ENCODE measurements at regions not wholly inside any gene's neighbourhood (a gene's known extent, or its start where the extent isn't known, plus 50 kb on each side); places are given as distances from the start of the nearest gene placed in this dataset.
"Not testable (repeated sequence)": the region's sequence is repeated elsewhere in the genome, so short reads cannot be mapped to it uniquely, and the experiment has no call there.

GRCh38 chr14:87815121-87815520 lies 177.9 kb downstream of the GALC start:
- DNase-seq (ENCODE audit: low spot score): no peak

- no peak for DNase-seq (ENCODE audit: low spot score)
Observed at GRCh38 chr14:87813686-87814085, 179.3 kb downstream of the GALC start.

DNA sequence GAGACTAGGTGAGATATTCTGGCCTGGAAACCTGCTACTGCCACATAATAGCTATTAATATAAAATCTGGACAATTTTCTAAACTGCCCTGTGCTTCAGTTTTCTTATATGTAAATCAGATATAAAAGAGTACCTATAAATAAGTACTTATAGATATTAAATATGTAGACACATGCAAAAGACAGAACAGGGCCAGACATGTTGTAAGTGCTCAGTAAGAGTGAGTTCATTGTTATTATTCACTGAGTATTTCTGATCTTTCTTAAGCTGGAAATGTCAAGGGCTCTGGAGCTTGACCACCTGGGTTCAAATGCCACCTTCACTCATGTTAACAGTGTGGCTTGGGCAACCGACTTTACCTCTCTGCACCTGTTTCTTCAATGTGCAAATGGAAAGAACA lies 179.8 kb downstream of the GALC start:
- no peak for DNase-seq (ENCODE audit: low spot score)

DNA sequence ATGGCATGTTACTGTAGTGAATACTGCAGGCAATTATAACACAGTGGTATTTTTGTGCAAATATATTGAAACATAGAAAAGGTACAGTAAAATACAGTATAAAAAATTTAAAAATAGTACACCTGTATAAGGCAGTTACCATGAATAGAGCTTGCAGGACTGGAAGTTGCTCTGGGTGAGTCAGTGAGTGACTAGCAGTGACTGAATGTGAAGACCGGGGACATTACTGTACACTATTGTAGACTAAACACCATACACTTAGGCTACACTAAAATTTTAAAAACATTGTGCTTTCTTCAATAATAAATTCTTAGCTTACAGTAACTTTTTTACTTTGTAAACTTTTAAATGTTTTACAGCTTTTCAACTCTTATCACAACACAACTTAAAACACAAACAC lies 181.7 kb downstream of the GALC start:
- no peak for DNase-seq (ENCODE audit: low spot score)

GRCh38 chr14:87810711-87811110 lies 182.3 kb downstream of the GALC start:
- no peak for DNase-seq (ENCODE audit: low spot score)

DNA sequence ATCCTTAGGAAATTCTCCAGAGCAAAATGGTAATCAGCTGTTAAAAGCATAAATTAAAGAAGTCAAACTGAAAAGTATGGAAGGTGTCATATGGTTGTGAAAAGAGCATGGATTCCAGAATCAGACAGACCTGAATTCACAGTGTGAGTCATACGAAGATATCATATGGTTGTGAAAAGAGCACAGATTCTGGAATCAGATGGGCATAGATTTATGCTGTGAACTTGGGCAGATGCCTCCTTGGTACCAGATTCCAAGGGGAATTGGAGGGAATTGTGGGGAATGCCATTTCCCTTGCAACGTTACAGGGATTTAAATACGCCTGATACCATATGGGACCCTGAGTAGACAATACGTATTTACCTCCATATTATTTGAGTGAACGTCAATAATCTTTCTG lies 183.7 kb downstream of the GALC start:
- no peak for DNase-seq (ENCODE audit: low spot score)

GRCh38 chr14:87805315-87805723 lies 187.7 kb downstream of the GALC start:
- DNase-seq (ENCODE audit: low spot score): peak; percentile 34

- no peak for DNase-seq (ENCODE audit: low spot score)
Observed at GRCh38 chr14:87800216-87800615, 192.8 kb downstream of the GALC start.

DNA sequence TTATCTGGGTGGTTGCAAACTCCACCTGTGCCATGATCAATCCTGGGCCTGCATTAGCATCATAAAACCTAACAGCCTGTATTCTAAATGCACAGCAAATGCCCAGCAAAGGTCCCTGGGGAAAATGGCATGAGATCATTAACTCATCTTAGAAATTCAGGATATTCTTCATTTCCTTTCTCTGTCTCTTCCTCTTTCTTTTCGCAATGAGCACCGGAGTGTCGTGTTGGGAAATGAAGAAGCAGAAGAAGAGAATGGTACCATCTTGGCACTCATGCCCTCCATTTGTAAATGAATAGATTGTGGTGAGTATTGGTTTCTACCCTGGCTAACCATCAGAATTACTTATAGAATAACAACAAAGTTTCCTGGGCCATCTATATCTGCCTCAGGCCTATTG lies 193.6 kb downstream of the GALC start:
- DNase-seq (ENCODE audit: low spot score): no peak

- no peak for DNase-seq (ENCODE audit: low spot score)
Observed at GRCh38 chr14:87797001-87797400, 196.0 kb downstream of the GALC start.

- DNase-seq (ENCODE audit: low spot score): no peak
Observed at GRCh38 chr14:87794561-87794960, 198.4 kb downstream of the GALC start.

DNA sequence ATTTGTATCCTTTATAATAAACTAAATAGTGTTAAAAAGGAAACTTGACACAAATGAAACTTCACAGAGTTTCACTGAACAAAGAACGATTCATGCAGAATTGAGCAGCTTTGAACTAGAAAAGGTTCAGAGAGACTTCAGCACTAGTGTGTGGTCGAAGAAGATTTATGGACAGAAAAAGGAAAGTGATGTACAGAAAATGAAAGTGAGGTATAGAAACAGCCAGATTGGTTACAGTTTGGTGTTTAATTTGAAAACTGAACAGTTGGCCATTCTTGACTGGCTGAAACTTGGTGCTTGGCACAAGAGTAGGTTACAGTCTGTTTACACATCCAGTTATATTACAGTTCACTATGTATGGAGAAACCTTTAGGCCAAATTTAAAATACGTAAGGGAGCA lies 207.1 kb downstream of the GALC start:
- DNase-seq (ENCODE audit: low spot score): no peak

DNA sequence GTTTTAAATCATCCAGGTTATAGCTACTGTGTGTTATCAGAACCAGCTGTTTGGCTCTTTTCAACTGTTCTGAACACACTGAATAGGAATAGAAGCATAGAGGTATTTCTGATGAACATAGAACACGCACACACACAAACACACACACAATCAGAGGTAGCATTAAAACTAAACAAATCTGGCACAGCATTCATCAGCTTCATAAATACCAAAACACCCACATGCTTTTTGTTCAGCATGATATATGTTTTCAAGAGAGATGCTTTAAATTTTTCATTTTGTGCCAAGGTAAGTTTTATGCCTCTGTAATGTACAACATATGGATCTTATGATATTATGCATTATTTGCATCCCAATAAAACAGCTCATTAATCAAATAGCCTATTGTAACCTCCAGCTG lies 208.6 kb downstream of the GALC start:
- no peak for DNase-seq (ENCODE audit: low spot score)

DNA sequence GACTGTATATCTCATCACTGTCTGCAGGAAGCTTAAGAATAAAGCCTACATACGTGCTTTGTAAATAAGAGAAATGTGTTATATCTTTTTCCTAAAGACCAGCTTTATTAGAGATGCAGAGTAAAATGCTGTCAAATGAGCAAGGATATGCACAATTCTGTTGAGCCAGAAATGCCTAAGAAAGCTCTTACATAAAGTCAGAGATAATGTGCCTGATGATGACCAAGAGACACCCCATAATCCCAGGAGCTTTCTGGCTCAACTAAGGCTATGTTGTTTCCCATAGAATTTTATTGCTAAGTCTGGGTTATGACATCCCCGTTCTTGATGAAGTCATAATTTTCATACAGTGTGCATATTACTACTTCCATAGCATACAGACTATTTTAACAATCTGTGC lies 209.9 kb downstream of the GALC start:
- no peak for DNase-seq (ENCODE audit: low spot score)

DNA sequence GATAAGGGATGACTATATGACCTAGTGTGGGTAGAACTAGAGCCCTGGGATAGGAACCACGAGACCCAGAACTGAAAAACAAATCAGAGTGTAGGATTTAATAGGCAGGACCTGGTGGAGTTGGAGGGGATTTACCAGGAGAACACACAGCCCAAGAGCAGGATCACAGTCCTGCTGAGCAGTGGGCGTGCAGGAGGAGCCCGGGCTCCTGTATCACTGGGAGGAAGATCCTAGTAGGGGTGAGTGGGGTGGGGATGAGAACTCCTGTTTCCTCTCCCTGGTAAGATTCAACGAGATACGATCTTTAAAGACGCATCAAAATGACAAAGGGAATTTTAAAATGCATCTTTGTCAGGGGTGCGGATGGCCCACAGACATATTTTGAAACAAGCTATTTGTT lies 220.1 kb downstream of the GALC start:
- no peak for DNase-seq (ENCODE audit: low spot score)

DNA sequence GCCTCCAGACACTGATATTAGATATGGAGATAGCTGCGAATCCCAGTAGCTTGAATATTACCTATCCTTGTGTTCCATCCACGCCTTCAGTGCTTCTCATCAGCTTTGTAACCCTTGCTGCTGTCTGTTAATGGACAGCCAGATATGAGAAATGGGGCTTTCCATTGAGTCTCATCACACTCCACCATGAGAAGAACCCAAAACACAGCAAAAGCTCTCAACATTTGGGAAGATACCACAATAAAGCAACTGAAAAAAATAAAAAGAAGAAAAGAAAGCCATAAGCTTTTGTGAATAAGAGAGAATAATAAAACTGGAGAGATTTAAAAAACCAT lies 225.4 kb downstream of the GALC start:
- no peak for DNase-seq (ENCODE audit: low spot score)

DNA sequence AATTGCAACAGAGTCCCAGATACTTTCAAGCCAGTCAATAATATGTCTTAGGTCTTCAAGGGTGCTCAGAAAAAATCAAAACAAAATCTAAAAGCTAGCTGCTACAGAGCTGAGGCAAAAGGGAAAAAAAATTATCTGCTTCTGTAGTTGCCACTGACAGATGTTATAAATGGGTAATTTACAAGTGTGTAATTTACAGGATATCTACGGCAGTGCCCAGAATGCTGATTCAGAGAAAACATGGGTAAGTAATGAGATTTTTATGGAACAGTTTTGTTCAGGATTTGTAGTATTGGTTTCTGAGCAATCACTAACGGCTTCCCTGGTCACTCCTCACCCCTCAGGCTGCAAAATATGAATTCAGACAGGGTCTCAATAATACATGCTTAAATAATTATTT lies 234.1 kb downstream of the GALC start:
- no peak for DNase-seq (ENCODE audit: low spot score)

- no peak for DNase-seq (ENCODE audit: low spot score)
Observed at GRCh38 chr14:87756661-87757060, 236.3 kb downstream of the GALC start.

- DNase-seq (ENCODE audit: low spot score): no peak
Observed at GRCh38 chr14:87754520-87755223, 238.3 kb downstream of the GALC start.

GRCh38 chr14:87748558-87748957 lies 244.4 kb downstream of the GALC start:
- no peak for DNase-seq (ENCODE audit: low spot score)

DNA sequence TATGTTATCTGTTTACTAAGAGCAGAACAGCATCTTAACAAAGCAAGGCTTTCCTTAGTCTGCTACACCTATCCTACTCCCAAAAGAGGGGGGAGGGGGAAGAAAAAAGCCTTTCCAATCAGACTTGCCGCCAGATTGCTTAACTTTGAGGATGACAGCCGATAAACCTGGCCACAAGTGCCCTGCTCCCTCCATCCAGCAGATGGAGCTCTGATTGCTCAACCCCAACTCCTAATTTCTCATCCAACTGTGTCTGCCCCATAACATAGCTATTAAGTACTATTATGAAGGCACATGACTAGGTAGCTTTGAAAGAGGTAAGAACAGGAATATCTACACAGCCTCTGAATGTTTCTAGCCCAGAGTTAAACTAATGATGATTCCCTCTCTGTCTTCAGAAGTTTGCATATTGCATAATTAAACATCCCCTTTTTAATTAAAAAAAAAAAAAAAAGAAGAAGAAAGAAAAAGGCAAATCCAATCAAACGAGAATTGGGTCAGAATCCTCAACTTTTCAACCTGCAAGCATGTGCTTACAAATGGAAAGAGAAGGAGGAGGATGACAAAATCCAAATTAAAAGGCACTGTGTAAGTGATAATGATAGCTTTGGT lies 247.4 kb downstream of the GALC start:
- no peak for DNase-seq (ENCODE audit: low spot score)

DNA sequence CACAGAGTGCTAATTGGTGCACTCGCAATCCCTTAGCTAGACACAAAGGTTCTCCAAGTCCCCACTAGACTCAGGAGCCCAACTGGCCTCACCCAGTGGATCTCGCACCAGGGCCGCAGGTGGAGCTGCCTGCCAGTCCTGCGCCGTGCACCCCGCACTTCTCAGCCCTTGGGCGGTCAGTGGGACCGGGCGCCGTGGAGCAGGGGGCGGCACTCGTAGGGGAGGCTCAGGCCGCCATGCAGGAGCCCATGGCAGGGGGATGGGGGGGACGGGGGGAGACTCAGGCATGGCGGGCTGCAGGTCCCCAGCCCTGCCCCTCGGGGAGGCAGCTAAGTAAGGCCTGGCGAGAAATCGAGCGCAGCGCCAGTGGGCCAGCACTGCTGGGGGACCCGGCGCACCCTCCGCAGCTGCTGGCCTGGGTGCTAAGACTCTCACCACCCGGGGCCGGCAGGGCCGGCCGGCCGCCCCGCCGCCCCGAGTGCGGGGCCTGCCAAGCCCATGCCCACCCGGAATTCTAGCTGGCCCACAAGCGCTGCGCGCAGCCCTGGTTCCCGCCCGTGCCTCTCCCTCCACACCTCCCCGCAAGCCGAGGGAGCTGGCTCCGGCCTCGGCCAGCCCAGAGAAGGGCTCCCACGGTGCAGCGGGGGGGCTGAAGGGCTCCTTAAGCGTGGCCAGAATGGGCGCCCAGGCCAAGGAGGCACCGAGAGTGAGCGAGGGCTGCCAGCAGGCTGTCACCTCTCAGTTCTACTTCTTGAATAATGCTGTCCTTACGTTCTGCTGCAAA lies 258.2 kb downstream of the GALC start:
- not testable (repeated sequence) for DNase-seq (ENCODE audit: low spot score)

DNA sequence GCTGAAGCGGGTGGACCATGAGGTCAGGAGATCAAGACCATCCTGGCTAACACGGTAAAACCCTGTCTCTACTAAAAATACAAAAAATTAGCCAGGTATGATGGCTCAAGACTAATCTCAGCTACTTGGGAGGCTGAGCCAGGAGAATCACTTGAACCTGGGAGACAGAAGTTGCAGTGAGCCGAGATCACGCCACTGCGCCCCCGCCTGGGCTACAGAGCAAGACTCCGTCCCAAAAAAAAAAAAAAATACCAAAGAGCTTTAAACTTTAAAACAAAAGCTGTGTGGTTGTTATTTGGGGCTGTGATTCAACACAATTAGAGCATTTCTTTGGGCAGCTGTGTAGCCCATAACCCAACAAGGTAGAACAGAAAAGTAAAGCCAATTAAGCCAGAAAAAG lies 259.9 kb downstream of the GALC start:
- not testable (repeated sequence) for DNase-seq (ENCODE audit: low spot score)

- DNase-seq (ENCODE audit: low spot score): no peak
Observed at GRCh38 chr14:87732562-87732961, 260.4 kb downstream of the GALC start.

Data from CD4-positive, alpha-beta T cell treated with Interleukin-2 at 100 ng/mL for 4 hours (primary cell).